Mesenchymal stem cell (in vitro differentiated cells and primary cell): ENCODE measurements at regions not wholly inside any gene's neighbourhood (a gene's known extent, or its start where the extent isn't known, plus 50 kb on each side); places are given as distances from the start of the nearest gene placed in this dataset.

Source experiments
- DNase-seq: peaks from one replicate; pipeline ENCODE4 v3.0.0-alpha.2; 2013
- H2AFZ ChIP-seq: one replicate; pipeline ENCODE4 v1.6.1; 2013; ENCODE audit warnings: low read depth, mild to moderate bottlenecking, control low read depth, inconsistent platforms, low read length, moderate library complexity
- H2AK5ac ChIP-seq: 2 replicates; pipeline ENCODE4 v1.6.1; 2013; ENCODE audit warnings: low read length, moderate library complexity, mild to moderate bottlenecking, inconsistent platforms; ENCODE audit not compliant: severe bottlenecking
- H2BK120ac ChIP-seq: one replicate; pipeline ENCODE4 v1.6.1; 2013; ENCODE audit warnings: low read depth, mild to moderate bottlenecking, inconsistent platforms, low read length, moderate library complexity
- H2BK12ac ChIP-seq, 2 experiments: one replicate each; pipeline ENCODE4 v1.6.1; 2013; ENCODE audit warnings: inconsistent platforms in 2 of 2, low read length in 2 of 2, mild to moderate bottlenecking in 2 of 2, moderate library complexity in 2 of 2, control low read depth in 1 of 2
- H2BK15ac ChIP-seq: one replicate; pipeline ENCODE4 v1.6.1; 2013; ENCODE audit warnings: mild to moderate bottlenecking, low read depth, inconsistent platforms; ENCODE audit not compliant: poor library complexity, severe bottlenecking
- H2BK5ac ChIP-seq: 2 replicates; pipeline ENCODE4 v1.6.1; 2013; ENCODE audit warnings: low read depth, mild to moderate bottlenecking, low read length, control low read depth, inconsistent platforms; ENCODE audit not compliant: poor library complexity, severe bottlenecking
- H3K14ac ChIP-seq, 2 experiments: one replicate each; pipeline ENCODE4 v1.6.1; 2013; ENCODE audit warnings: inconsistent platforms in 2 of 2, low read length in 2 of 2, control low read depth in 1 of 2, mild to moderate bottlenecking in 1 of 2, moderate library complexity in 1 of 2
- H3K18ac ChIP-seq, 2 experiments: one replicate each; pipeline ENCODE4 v1.6.1; 2013; ENCODE audit warnings: inconsistent platforms in 2 of 2, low read length in 2 of 2, control low read depth in 1 of 2, low read depth in 1 of 2, mild to moderate bottlenecking in 1 of 2
- H3K23ac ChIP-seq, 2 experiments: one replicate each; pipeline ENCODE4 v1.6.1; 2013; ENCODE audit warnings: inconsistent platforms in 2 of 2, low read length in 2 of 2, mild to moderate bottlenecking in 2 of 2, moderate library complexity in 2 of 2, control low read depth in 1 of 2
- H3K27ac ChIP-seq: 2 replicates; pipeline ENCODE4 v1.5.1; 2013; ENCODE audit warnings: mild to moderate bottlenecking, moderate library complexity, low read length, control low read depth, inconsistent platforms; ENCODE audit not compliant: poor library complexity, severe bottlenecking
- H3K27me3 ChIP-seq, 2 experiments: 2 replicates each; pipeline versions ENCODE4 v1.6.1 to v1.7.0; 2013; ENCODE audit warnings: low read length in 2 of 2, mild to moderate bottlenecking in 2 of 2, moderate library complexity in 2 of 2, control low read depth in 1 of 2, inconsistent platforms in 1 of 2; ENCODE audit not compliant: control insufficient read depth in 1 of 2, insufficient read depth in 1 of 2
- H3K36me3 ChIP-seq, 2 experiments: 2 replicates each; pipeline versions ENCODE4 v1.6.1 to v1.7.0; 2013; ENCODE audit warnings: low read length in 2 of 2, control low read depth in 1 of 2, inconsistent platforms in 1 of 2, low read depth in 1 of 2, mild to moderate bottlenecking in 1 of 2; ENCODE audit not compliant: insufficient read depth in 2 of 2, control insufficient read depth in 1 of 2
- H3K4ac ChIP-seq, 2 experiments: one replicate each; pipeline ENCODE4 v1.6.1; 2013; ENCODE audit warnings: inconsistent platforms in 2 of 2, low read length in 2 of 2, mild to moderate bottlenecking in 2 of 2, moderate library complexity in 2 of 2, control low read depth in 1 of 2, low read depth in 1 of 2
- H3K4me1 ChIP-seq: 2 replicates; pipeline ENCODE4 v1.6.1; 2013; ENCODE audit warnings: low read depth, low read length, control low read depth; ENCODE audit not compliant: control insufficient read depth, insufficient read depth
- H3K4me2 ChIP-seq: 2 replicates; pipeline ENCODE4 v1.6.1; 2013; ENCODE audit warnings: low read length, mild to moderate bottlenecking, inconsistent platforms; ENCODE audit not compliant: poor library complexity, severe bottlenecking
- H3K4me3 ChIP-seq, 2 experiments: 2 replicates each; pipeline versions ENCODE4 v1.5.1 to v1.7.0; 2013; ENCODE audit warnings: low read length in 2 of 2, mild to moderate bottlenecking in 2 of 2, control low read depth in 1 of 2, low read depth in 1 of 2; ENCODE audit not compliant: insufficient read depth in 1 of 2
- H3K79me1 ChIP-seq: replicated peaks from 2 replicates; pipeline ENCODE4 v1.6.1; 2013; ENCODE audit warnings: mild to moderate bottlenecking, control low read depth, low read length, inconsistent platforms; ENCODE audit not compliant: poor library complexity, severe bottlenecking
- H3K9ac ChIP-seq: 2 replicates; pipeline ENCODE4 v1.7.0; 2013; ENCODE audit warnings: mild to moderate bottlenecking, low read length, moderate library complexity
- H3K9me3 ChIP-seq: 2 replicates; pipeline ENCODE4 v1.7.0; 2013; ENCODE audit warnings: mild to moderate bottlenecking, low read length; ENCODE audit not compliant: control insufficient read depth
- H4K8ac ChIP-seq: one replicate; pipeline ENCODE4 v1.6.1; 2013; ENCODE audit warnings: inconsistent platforms, mild to moderate bottlenecking, low read length, moderate library complexity
- H4K91ac ChIP-seq: one replicate; pipeline ENCODE4 v1.6.1; 2013; ENCODE audit warnings: mild to moderate bottlenecking, low read length, inconsistent platforms
- WGBS: methylation state at CpG from one replicate; pipeline ENCODE4 v1.1.7; 2013; ENCODE audit warnings: mixed read lengths; 5-methylcytosine and 5-hydroxymethylcytosine counted together

GRCh38 chr4:24145591-24145990, 255.7 kb upstream of the PPARGC1A start:
- no peak overlapping the region for H3K4ac ChIP-seq
- H3K27me3 ChIP-seq = no peaks in the 10 kb centered on the region
- H3K36me3 ChIP-seq = no peaks in the 10 kb centered on the region
- H3K4me1 ChIP-seq = no peaks in the 10 kb centered on the region
- H2AFZ ChIP-seq = no peak overlapping the region
- no peaks in the 10 kb centered on the region for H3K9me3 ChIP-seq
- H2BK5ac ChIP-seq = no peak overlapping the region
- no peak overlapping the region for H3K4me3 ChIP-seq
- H4K91ac ChIP-seq = no peak overlapping the region
- no peak overlapping the region for H3K27ac ChIP-seq
- WGBS = 83% methylated on average over 6 of the region's 6 CpGs
- H2AK5ac ChIP-seq = no peak overlapping the region
- no peak overlapping the region for H2BK12ac ChIP-seq
- DNase-seq = no peak
- no peak overlapping the region for H3K9ac ChIP-seq
- H3K18ac ChIP-seq = no peak overlapping the region
- H2BK120ac ChIP-seq = no peak overlapping the region
- H3K79me1 ChIP-seq = no peaks in the 10 kb centered on the region
- H2BK15ac ChIP-seq = no peak overlapping the region
- no peak overlapping the region for H4K8ac ChIP-seq
- H3K4me2 ChIP-seq = no peak overlapping the region
- H3K14ac ChIP-seq = no peak overlapping the region
- no peak overlapping the region for H3K23ac ChIP-seq

GRCh38 chr4:24144381-24144780, 254.5 kb upstream of the PPARGC1A start:
- Histone ChIP-seq H3K14ac (no peak overlapping the region), H3K27me3 (no peaks in the 10 kb centered on the region), H3K9me3 (no peaks in the 10 kb centered on the region), H2BK5ac (no peak overlapping the region), H3K79me1 (no peaks in the 10 kb centered on the region), H3K9ac (no peak overlapping the region), H2AK5ac (no peak overlapping the region), H3K4me2 (no peak overlapping the region), H3K4me3 (no peak overlapping the region), H3K23ac (no peak overlapping the region), H2BK12ac (no peak overlapping the region), H4K91ac (no peak overlapping the region), H2BK15ac (no peak overlapping the region), H2AFZ (no peak overlapping the region), H3K27ac (no peak overlapping the region), H3K4me1 (no peaks in the 10 kb centered on the region), H3K18ac (no peak overlapping the region), H3K4ac (no peak overlapping the region), H2BK120ac (no peak overlapping the region), H3K36me3 (no peaks in the 10 kb centered on the region), H4K8ac (peak overlapping the region; percentile 19)
- DNase-seq = no peak
- WGBS = 77% methylated on average over 5 of the region's 5 CpGs

GRCh38 chr4:24143741-24144140, 253.9 kb upstream of the PPARGC1A start:
- no peak overlapping the region for H3K27ac ChIP-seq
- H3K23ac ChIP-seq = no peak overlapping the region
- no peak overlapping the region for H4K91ac ChIP-seq
- no peak overlapping the region for H2AFZ ChIP-seq
- no peak overlapping the region for H2BK120ac ChIP-seq
- no peak overlapping the region for H3K9ac ChIP-seq
- H2BK5ac ChIP-seq = no peak overlapping the region
- H3K36me3 ChIP-seq = no peaks in the 10 kb centered on the region
- no peak overlapping the region for H2BK15ac ChIP-seq
- no peak overlapping the region for H4K8ac ChIP-seq
- no peak overlapping the region for H3K4ac ChIP-seq
- no peak overlapping the region for H2BK12ac ChIP-seq
- no peak overlapping the region for H3K14ac ChIP-seq
- peak overlapping the region in 1 of 2 experiments; percentile 41 for H3K18ac ChIP-seq
- H3K4me2 ChIP-seq = no peak overlapping the region
- H3K27me3 ChIP-seq = no peaks in the 10 kb centered on the region
- no peaks in the 10 kb centered on the region for H3K79me1 ChIP-seq
- H3K9me3 ChIP-seq = no peaks in the 10 kb centered on the region
- 92% methylated on average over 3 of the region's 3 CpGs for WGBS
- no peak for DNase-seq
- H2AK5ac ChIP-seq = no peak overlapping the region
- no peak overlapping the region for H3K4me3 ChIP-seq
- H3K4me1 ChIP-seq = no peaks in the 10 kb centered on the region

GRCh38 chr4:24141836-24142235, 252.0 kb upstream of the PPARGC1A start:
- Histone ChIP-seq H3K14ac (no peak overlapping the region), H3K79me1 (no peaks in the 10 kb centered on the region), H3K27me3 (no peaks in the 10 kb centered on the region), H3K4me3 (no peak overlapping the region), H3K27ac (no peak overlapping the region), H2AFZ (no peak overlapping the region), H3K9ac (no peak overlapping the region), H2BK5ac (no peak overlapping the region), H2AK5ac (no peak overlapping the region), H3K4me1 (no peaks in the 10 kb centered on the region), H2BK15ac (no peak overlapping the region), H3K18ac (no peak overlapping the region), H4K91ac (no peak overlapping the region), H4K8ac (no peak overlapping the region), H2BK120ac (no peak overlapping the region), H2BK12ac (no peak overlapping the region), H3K9me3 (no peaks in the 10 kb centered on the region), H3K4ac (no peak overlapping the region), H3K36me3 (no peaks in the 10 kb centered on the region), H3K23ac (no peak overlapping the region), H3K4me2 (no peak overlapping the region)
- DNase-seq = no peak
- WGBS = 60% methylated on average over 3 of the region's 3 CpGs
